Fibroblast of lung (primary cell): ENCODE measurements at regions not wholly inside any gene's neighbourhood (a gene's known extent, or its start where the extent isn't known, plus 50 kb on each side); places are given as distances from the start of the nearest gene placed in this dataset.

Experiments used
- EZH2 ChIP-seq: IDR thresholded peaks from 2 replicates; pipeline ENCODE4 v1.5.1; 2012; ENCODE audit warnings: low read length, control low read depth, mild to moderate bottlenecking; ENCODE audit errors: missing control alignments
- TF ChIP-seq, protein P1 (sequence below), 2 donors: IDR thresholded peaks in 1 of 2; conservative IDR thresholded peaks in 1 of 2; 1 replicate in 1 of 2; 2 replicates in 1 of 2; pipeline ENCODE4 v1.5.1; 2011 to 2012; ENCODE audit warnings: low read length in 2 of 2, control low read depth in 1 of 2, inconsistent platforms in 1 of 2, low read depth in 1 of 2, mild to moderate bottlenecking in 1 of 2

DNA sequence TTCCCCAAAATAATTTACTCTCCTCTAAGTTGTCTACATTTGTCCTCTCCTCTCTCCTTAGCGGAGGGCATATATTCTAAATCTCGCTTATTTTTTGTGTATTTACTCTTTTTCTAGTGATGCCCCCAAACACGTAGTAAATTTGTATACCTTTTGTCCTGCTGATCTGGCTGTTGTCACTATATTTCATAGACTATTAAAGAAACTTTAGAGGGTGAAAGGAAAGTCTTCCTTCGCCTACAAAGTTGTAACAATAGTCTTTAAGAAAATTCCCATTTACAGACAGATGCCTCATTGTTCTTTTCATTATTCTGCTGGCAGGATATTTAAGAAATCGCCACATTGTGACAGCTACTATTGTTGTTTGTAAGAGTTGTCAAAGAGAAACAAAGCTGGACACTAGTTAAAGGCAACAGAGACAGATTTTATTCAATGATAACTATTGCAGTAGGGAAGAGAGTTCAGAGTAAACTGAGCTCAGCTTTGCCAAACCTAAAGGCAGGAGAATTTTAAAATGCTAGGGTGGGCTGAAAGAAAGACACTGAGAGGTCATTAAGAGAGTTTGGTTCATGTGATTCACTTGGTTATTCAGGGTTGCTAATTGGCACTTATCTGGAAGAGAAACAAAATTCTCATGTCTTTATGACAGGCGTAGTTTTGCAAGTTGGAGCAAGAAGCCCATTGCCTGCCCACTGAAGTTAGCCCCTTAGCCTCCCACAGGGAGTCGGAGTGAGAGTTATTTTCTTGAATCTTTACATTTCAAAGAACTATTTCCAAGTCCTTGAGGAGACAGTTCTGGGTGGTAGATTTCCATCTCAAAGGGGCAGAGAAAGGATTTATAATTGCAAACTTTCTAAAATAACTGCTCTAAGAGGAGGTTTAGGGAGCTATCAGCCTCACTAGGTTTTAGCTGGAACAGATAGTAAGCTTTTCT is 1272.5 kb upstream of the SEL1L start:
- TF ChIP-seq, protein P1, sequence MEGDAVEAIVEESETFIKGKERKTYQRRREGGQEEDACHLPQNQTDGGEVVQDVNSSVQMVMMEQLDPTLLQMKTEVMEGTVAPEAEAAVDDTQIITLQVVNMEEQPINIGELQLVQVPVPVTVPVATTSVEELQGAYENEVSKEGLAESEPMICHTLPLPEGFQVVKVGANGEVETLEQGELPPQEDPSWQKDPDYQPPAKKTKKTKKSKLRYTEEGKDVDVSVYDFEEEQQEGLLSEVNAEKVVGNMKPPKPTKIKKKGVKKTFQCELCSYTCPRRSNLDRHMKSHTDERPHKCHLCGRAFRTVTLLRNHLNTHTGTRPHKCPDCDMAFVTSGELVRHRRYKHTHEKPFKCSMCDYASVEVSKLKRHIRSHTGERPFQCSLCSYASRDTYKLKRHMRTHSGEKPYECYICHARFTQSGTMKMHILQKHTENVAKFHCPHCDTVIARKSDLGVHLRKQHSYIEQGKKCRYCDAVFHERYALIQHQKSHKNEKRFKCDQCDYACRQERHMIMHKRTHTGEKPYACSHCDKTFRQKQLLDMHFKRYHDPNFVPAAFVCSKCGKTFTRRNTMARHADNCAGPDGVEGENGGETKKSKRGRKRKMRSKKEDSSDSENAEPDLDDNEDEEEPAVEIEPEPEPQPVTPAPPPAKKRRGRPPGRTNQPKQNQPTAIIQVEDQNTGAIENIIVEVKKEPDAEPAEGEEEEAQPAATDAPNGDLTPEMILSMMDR (conservative IDR thresholded peaks at IDR 0.05 in 1 of 2, IDR thresholded peaks at IDR 0.05 in 1 of 2; ENCODE audit: low read depth in 1 of 2, low read length in 2 of 2), result no peak
- no peak for TF ChIP-seq EZH2
